NCI-H748 treated with DMSO at 0.1 percent for 48 hours (cell line): ENCODE measurements at regions not wholly inside any gene's neighbourhood (a gene's known extent, or its start where the extent isn't known, plus 50 kb on each side); places are given as distances from the start of the nearest gene placed in this dataset.
A peak's percentile ranks its signal among the peaks of the same experiment; 100 is the strongest.
"Not testable (repeated sequence)": the region's sequence is repeated elsewhere in the genome, so short reads cannot be mapped to it uniquely, and the experiment has no call there.

Experiments used
- DNase-seq: peaks from one replicate; lab custom pipeline; 2025; lab: John Stamatoyannopoulos, UW

- no peak for DNase-seq
Measured at GRCh38 chr6:849075-849506, 156.2 kb upstream of the EXOC2 start.

DNA sequence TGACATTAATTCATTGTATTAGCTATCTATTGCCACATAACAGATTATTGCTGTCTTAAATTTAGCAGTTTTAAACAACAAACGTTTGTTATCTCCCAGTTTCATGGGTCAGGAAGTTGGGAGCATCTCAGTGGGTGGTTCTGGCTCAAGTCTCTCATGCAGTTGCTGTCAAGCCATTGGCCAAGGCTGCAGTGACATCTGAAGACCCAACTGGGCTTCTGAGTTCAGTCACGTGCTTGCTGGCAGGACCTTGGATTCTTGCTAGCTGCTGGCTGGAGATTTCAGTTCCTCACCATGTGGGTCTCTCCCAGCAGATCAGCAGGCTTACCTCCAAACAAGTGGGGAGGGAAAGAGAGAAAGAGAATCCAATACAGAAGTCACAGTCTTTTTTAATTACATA lies 152.6 kb upstream of the EXOC2 start:
- DNase-seq = no peak

GRCh38 chr6:845101-845500 lies 152.2 kb upstream of the EXOC2 start:
- DNase-seq = no peak

DNA sequence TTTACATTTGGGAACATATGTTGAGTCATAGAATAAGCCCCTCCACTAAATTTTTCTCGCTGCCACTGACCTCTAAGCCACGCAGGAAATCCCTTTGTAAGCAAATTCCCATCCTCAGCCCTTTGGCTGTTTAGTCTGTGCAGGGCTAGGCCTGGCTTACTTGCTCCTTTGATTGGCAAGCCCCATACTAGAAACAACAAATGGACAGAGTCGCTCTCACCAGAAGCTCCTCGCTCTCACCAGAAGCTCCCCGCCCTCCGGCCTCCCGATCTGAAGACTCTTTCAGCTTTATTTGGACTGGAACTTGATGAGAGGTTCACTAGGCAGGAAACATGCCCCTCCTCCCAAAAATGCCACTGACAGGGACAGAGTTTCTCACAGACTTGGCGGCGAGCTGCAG lies 149.2 kb upstream of the EXOC2 start:
- DNase-seq = no peak

- no peak for DNase-seq
Measured at GRCh38 chr6:841569-841968, 148.6 kb upstream of the EXOC2 start.

DNA sequence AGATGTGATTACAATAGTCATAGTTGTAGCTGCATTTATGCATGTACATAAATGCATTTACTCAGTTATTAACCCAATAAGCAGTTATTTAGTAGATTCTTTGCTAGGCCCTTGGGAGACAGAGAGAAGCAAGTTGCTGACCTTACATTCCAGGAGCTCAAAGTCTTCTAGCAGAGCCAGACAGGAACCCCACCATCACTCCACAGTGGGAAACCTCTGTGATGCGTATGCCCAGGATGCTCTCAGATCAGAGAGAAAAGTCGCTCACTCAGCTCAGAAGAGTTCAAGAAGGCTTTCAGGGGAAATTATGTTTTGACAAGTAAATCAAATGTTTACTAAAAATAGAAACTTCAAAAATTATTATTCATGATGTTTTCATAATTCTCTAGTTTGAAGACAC lies 146.3 kb upstream of the EXOC2 start:
- no peak for DNase-seq

DNA sequence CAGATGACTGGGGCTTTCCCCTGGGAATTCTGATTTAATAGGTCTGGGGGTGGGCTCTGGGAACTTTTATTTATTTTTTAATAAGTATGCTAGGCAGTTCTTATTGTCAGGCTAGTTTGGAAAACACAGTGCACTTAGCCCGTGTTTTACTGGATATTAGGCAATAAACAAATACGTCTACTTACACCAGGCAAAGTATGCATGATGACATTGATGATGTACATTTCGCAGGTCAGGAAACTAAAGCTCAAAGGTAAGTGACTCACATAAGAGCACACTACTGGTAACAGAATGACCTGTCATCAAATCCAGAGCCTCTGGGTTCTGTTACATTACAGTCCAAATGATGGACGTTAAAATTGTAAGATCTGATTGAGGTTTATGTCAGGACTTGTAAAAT lies 144.4 kb upstream of the EXOC2 start:
- no peak for DNase-seq

- DNase-seq = no peak
Measured at GRCh38 chr6:836276-836853, 143.4 kb upstream of the EXOC2 start.

DNA sequence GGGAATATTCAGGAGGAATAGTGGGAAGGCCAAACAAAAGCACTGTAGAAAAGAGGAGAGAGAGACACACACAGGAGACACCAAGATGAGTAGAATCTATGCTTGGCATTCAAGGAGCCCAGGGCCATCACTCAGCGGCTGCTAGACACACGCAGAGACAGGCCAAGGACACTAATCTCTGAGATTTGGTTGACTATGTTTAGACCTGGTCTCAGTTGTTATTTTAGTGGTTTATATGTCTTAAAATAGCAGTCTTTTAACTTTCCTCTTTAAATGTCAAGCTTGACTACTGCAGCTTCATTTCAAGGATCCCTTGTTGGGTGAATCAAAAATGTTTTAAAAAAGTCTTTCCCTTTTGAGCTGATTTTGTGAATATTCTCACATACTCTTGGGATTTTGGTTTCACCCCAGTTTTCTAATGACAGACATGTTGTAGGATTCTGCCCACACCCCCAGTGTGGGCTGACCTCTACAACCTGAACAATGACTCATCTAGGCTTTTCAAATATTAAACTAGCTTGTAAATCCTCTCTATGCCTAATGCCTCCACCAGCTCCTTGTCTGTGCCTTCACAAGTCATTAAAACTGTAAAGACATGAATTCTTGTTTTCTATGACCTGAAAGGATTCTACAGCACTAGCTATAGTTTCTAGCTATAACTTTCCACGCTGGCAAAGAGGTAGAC lies 142.7 kb upstream of the EXOC2 start:
- no peak for DNase-seq

DNA sequence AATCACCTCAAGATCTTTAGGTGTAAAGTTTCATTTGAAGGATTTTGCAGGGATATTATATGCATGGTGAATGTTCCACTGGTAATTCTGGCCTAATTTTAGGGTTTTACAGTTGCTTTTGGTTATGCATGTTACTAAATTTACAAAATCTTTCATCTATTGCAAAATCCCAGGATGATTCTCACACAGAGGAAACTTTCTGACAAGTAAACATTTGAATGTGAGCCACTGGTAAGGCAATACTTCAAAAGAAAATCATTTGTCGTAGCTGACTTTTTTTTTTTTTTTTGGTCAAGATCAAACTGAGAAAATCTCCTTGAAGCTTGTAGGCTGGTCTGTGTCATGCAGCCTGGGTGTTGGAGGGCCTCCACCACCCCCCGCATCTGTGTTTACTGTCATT lies 141.9 kb upstream of the EXOC2 start:
- no peak for DNase-seq

- no peak for DNase-seq
Measured at GRCh38 chr6:834190-834589, 141.3 kb upstream of the EXOC2 start.

GRCh38 chr6:832804-833203 lies 139.9 kb upstream of the EXOC2 start:
- not testable (repeated sequence) for DNase-seq

DNA sequence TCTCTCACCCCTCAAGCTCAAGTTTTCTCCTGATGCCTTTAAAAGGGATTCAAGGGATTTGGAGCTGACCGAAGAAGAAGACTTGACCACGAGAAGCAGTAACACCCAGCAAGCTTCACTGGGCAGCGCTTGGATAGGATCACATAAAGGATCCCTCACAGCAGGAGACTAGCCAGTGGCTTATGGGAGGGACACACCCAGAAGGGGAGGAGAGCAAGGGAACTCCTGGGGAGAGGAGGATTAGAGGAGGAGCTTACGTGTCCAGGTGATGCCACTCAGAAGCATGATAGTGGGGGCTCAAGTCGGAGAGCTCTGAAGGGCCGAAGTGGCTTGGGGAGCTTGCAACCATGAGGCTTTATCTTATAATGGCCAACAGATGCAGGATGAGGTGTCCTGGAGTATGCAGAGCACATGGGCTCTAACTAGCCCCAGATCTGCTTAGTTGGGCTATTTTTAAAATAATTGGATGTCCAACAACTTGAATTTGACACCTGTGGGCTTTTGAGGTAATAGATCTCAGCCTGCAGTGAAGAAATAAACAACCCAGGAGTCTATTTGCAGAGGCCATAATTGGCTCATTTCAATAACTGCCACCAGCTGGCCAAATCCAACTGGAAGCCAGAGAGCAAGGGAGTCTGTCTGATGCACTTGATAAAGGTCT lies 137.9 kb upstream of the EXOC2 start:
- DNase-seq = peak; percentile 76

- no peak for DNase-seq
Measured at GRCh38 chr6:829656-830055, 136.7 kb upstream of the EXOC2 start.

- no peak for DNase-seq
Measured at GRCh38 chr6:827431-827830, 134.5 kb upstream of the EXOC2 start.

GRCh38 chr6:819122-819521 lies 126.2 kb upstream of the EXOC2 start:
- no peak for DNase-seq

GRCh38 chr6:818196-818595 lies 125.3 kb upstream of the EXOC2 start:
- DNase-seq = no peak

DNA sequence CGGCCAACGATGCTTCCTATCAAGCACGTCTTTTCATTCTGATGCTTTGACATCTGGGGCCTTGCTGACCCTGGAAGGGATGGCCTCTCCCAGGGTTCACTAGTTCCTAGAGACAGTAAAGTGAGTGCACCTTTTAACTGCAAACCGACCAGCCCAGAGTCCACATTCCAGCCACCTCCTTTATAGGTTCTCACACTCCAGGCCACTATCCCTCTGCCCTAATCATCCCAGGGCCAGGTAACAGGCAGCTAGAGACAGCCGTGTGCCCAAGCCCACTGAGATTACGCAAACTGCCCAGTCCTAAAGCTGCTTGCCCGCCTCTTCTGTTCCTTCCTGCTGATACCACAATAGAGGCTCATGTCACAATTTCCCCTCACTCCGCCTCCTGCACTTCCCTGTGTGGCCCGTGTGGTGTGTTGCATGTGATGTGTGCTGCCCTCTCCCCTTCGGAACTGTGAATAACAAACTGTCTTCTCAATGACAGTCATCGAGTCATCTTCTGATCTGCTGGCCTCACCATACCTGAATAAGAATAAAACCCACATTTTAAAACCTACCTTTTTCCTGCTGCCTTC lies 123.7 kb upstream of the EXOC2 start:
- no peak for DNase-seq

DNA sequence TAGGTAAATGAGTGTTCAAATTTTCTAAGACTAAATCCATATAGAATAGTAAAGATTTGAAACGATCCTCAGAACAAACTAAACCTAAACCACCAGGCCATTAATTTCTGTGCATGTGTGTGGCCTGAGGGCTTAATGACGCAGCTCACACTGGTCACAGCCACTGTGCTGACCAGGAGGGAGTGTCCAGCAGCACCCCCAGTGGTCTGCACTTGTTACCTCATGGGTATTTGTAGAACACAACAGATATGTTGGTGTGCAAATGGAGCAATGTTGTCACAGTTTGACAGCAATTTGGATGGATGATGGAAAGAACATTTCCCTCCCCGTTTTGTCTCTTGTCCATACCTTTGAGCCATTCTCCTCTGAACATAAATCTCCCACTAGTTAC lies 122.4 kb upstream of the EXOC2 start:
- DNase-seq = no peak

DNA sequence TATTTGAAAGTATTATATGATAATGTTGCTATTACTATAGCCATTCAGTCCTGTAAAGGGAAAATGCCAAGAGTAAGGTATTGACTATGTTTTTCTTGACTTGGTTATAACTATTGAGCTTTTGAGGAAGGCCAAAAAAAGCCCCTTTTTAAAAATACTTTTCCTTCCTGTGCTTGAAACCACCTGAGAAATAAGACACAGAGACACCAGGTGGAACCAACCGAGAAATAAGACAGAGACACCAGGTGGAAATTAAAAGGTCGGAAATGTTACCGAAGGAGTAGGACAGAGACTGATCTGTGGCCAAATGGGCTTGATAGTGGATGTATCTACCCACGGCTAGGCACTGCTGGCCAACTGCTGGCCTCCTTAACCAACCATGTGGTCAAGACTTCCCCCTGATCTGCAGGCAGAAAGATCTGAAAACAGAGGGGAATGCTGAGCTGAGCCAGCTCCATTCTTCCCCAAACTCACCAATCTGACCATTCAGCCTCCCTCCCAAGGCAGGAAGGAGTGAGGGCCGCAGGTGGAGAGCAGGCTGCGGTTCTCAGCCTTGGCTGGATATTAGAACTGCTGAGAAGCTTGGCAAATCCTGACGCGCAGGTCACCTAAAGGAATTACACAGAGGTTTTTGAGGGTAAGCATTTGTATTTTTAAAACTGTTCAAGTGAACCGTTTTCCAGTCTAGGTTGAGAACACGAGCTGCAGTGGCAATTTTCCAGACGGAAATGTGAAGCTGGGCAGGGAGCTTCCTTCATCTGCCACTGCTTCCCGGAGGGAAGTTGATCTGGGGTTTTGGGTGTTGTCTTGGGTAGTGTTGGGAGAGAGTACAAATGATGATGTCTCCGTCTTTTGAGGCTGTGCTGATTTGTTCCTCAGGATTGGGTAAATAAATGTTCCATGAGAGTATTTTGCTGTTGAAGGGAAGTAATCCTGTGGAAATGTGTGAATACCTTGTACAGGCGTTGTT lies 121.7 kb upstream of the EXOC2 start:
- DNase-seq = no peak

DNA sequence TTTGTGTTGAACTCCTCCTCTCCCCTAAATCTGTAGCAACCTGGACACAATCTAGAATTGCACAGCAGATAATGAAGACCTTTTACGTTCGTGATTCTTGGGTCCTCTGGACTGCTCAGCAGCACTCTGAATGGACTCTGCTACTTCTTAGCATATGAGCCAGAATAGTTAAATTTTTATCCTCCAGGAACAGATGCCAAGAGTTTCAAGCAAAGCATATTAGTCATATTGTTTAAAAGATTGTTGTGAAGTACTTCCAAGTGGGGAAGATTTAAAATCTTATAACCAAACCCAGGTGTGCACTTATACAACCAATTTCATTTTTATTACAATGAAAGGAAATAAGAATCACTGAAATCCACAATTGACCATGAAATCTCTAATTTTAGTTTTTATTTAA lies 118.9 kb upstream of the EXOC2 start:
- no peak for DNase-seq

DNA sequence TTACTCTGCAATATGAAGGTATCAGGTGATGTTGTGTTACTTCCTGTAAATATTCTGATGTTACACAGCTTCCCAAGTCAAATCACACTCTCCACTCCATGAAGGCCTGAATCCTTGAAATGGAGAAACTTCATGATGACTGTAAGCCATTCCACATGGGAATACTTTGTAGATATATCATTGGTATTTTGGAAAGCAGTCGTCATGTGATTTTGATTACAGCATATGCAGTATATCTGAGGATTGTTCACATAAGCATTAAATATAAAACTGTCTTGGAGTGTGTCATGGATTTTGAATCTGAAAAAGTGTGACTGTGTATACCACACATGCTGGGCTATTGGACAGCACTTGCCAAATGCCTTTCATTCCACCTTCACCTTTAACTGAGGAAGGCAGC lies 118.3 kb upstream of the EXOC2 start:
- DNase-seq = no peak
